MCF 10A (cell line): ENCODE measurements at regions not wholly inside any gene's neighbourhood (a gene's known extent, or its start where the extent isn't known, plus 50 kb on each side); places are given as distances from the start of the nearest gene placed in this dataset.

ENCODE experiments used
- BruUV-seq: library from RNA; stranded (reverse); fragments of 400-500 nt; replicated peaks from 2 replicates; lab custom pipeline; 2021; lab: Mats Ljungman, UMichigan
- CTCF ChIA-PET: fragments of 300-600 bp; sonication (Branson Sonifier 250); formaldehyde crosslinking; extraction: SDS; loops from one replicate; lab custom pipeline; 2021; ENCODE audit warnings: antibody characterized with exemption, inconsistent platforms; lab: Yijun Ruan, JAX
- POLR2A ChIA-PET: fragments of 300-600, 350-650 bp; sonication (Branson Sonifier 250); formaldehyde crosslinking; extraction: SDS; loops from one replicate; lab custom pipeline; 2020; ENCODE audit warnings: antibody characterized with exemption, inconsistent platforms; lab: Yijun Ruan, JAX
- DNase-seq: peaks from one replicate; pipeline ENCODE4 v3.0.0-alpha.2; 2018; ENCODE audit not compliant: unreplicated experiment
- H3K27ac Mint-ChIP-seq: one replicate; pipeline ENCODE4 v1.8.0; 2022; ENCODE audit warnings: mild to moderate bottlenecking, low read depth, mixed read lengths; ENCODE audit not compliant: unreplicated experiment
- H3K27me3 Mint-ChIP-seq: one replicate; pipeline ENCODE4 v1.8.0; 2022; ENCODE audit warnings: mixed read lengths; ENCODE audit not compliant: insufficient read depth, unreplicated experiment
- H3K36me3 Mint-ChIP-seq: one replicate; pipeline ENCODE4 v1.8.0; 2022; ENCODE audit warnings: mild to moderate bottlenecking, moderate library complexity, mixed read lengths; ENCODE audit not compliant: insufficient read depth, unreplicated experiment
- H3K4me1 Mint-ChIP-seq: one replicate; pipeline ENCODE4 v1.8.0; 2022; ENCODE audit warnings: mixed read lengths; ENCODE audit not compliant: insufficient read depth, unreplicated experiment
- H3K4me3 Mint-ChIP-seq: one replicate; pipeline ENCODE4 v1.8.0; 2022; ENCODE audit warnings: mild to moderate bottlenecking, moderate library complexity, mixed read lengths; ENCODE audit not compliant: unreplicated experiment
- H3K9me3 Mint-ChIP-seq: one replicate; pipeline ENCODE4 v1.8.0; 2022; ENCODE audit warnings: mixed read lengths; ENCODE audit not compliant: unreplicated experiment
- intact Hi-C: fragments of 100-400 bp; cut with micrococcal nuclease; formaldehyde crosslinking; loops from 2 replicates; pipeline ENCODE4 v1.14.1; 2022
- TF ChIP-seq, protein P1 (sequence below): fragments of 200-600 bp; IDR thresholded peaks from one replicate; pipeline ENCODE4 v1.8.0; 2022; ENCODE audit warnings: antibody characterized with exemption, mild to moderate bottlenecking; ENCODE audit not compliant: unreplicated experiment

DNA sequence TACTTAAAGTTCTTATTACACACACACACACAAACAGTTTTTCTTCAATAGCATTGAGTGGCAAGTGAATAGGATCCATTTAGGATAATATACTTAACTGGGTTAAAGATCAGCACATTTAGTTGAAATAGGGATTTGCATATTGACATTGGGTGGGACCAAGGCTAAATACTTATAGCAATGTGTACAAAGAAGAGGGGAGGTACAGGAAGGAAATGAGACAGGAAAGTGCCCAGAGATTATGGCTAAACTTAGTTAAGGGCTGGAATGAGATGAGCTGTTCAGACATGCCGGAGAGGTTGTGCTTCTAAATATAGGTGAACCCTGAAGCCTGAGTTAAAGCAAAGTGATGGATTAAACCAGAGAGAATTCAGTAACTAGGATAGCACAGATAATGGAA is 95.1 kb downstream of the LSMEM1 start:
- no peak for DNase-seq
- Mint-ChIP-seq H3K36me3 (no peaks in the 10 kb centered on the region), H3K27ac (no peak overlapping the region), H3K4me1 (peaks cover 14% of the 10 kb centered on the region), H3K27me3 (no peaks in the 10 kb centered on the region), H3K4me3 (no peak overlapping the region), H3K9me3 (no peaks in the 10 kb centered on the region)
- BruUV-seq, result no TSS peak
- ChIA-PET POLR2A (no interaction called here), CTCF (interaction anchor here (0.5 kb wide), 1 partner anchor 19 kb away, joined by 3 read pairs; no protein-coding TSS in a partner anchor)
- intact Hi-C loops, result no loop called here
- TF ChIP-seq, protein P1, sequence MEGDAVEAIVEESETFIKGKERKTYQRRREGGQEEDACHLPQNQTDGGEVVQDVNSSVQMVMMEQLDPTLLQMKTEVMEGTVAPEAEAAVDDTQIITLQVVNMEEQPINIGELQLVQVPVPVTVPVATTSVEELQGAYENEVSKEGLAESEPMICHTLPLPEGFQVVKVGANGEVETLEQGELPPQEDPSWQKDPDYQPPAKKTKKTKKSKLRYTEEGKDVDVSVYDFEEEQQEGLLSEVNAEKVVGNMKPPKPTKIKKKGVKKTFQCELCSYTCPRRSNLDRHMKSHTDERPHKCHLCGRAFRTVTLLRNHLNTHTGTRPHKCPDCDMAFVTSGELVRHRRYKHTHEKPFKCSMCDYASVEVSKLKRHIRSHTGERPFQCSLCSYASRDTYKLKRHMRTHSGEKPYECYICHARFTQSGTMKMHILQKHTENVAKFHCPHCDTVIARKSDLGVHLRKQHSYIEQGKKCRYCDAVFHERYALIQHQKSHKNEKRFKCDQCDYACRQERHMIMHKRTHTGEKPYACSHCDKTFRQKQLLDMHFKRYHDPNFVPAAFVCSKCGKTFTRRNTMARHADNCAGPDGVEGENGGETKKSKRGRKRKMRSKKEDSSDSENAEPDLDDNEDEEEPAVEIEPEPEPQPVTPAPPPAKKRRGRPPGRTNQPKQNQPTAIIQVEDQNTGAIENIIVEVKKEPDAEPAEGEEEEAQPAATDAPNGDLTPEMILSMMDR, result no peak

GRCh38 chr7:112579388-112579787 is 98.6 kb downstream of the LSMEM1 start:
- no peak for DNase-seq
- H3K36me3 Mint-ChIP-seq, result no peaks in the 10 kb centered on the region
- no peak overlapping the region for H3K27ac Mint-ChIP-seq
- H3K9me3 Mint-ChIP-seq, result no peaks in the 10 kb centered on the region
- peaks cover 12% of the 10 kb centered on the region for H3K4me1 Mint-ChIP-seq
- ChIA-PET CTCF (no interaction called here), POLR2A (no interaction called here)
- TF ChIP-seq, protein P1, result no peak
- intact Hi-C loops, result no loop called here
- BruUV-seq, result no TSS peak
- no peaks in the 10 kb centered on the region for H3K27me3 Mint-ChIP-seq
- no peak overlapping the region for H3K4me3 Mint-ChIP-seq

DNA sequence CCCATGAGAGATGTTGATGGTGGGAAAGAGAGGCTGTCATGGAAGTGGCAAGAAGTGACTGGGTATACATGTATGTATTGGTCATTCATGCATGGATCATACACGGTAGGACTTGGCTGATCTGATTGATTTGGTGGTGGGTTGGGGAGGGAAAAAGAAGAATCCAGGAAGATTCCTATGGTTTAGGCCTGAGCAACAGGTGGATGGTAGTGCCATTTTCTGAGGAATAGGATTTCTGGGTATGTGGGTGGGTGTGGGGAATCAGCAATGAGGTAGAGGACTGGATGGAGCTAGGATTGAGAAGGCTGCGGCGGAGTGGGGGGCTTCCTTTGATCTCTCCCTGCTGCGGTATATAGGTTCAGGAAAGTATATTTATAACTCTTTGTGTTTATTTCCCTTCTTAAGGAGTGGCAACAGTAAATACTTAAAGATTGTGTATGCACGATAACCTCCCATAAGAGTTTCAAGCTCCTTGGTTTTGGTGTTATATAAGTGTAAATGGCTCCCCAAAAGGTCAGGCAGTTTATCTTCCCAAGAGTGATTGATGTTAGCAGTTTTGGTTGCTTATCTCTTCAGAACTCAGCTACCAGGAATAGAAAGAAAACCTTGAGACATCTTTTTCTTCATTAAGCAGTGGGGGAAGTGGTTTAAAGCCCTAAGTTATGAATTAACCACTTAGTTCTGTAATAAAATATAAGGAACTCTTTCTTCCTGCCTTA is 100.1 kb downstream of the LSMEM1 start:
- CTCF ChIA-PET, result interaction anchor here (0.6 to 1.6 kb wide), 2 partner anchors 8 to 197 kb away, joined by 4 to 8 read pairs; no protein-coding TSS in a partner anchor
- TF ChIP-seq, protein P1, result no peak
- Mint-ChIP-seq H3K4me1 (peaks cover 11% of the 10 kb centered on the region), H3K4me3 (no peak overlapping the region), H3K9me3 (no peaks in the 10 kb centered on the region), H3K36me3 (no peaks in the 10 kb centered on the region), H3K27me3 (no peaks in the 10 kb centered on the region), H3K27ac (no peak overlapping the region)
- POLR2A ChIA-PET, result no interaction called here
- DNase-seq, result no peak
- BruUV-seq, result no TSS peak
- intact Hi-C loops, result no loop called here

- CTCF ChIA-PET, result interaction anchor here (0.6 to 1.6 kb wide), 2 partner anchors 9 to 196 kb away, joined by 4 to 8 read pairs; no protein-coding TSS in a partner anchor
- TF ChIP-seq, protein P1, result no peak
Observed at GRCh38 chr7:112581529-112581928, 100.7 kb downstream of the LSMEM1 start.

More at GRCh38 chr7:112581529-112581928, 100.7 kb downstream of the LSMEM1 start:
- Mint-ChIP-seq H3K27ac (no peak overlapping the region), H3K4me3 (no peak overlapping the region), H3K27me3 (no peaks in the 10 kb centered on the region), H3K4me1 (peaks cover 7% of the 10 kb centered on the region), H3K36me3 (no peaks in the 10 kb centered on the region), H3K9me3 (no peaks in the 10 kb centered on the region)
- BruUV-seq, result no TSS peak
- intact Hi-C loops, result no loop called here
- DNase-seq, result no peak
- POLR2A ChIA-PET, result interaction anchor here (0.5 to 1.3 kb wide), 2 partner anchors 8 to 10 kb away, joined by 3 to 9 read pairs; no protein-coding TSS in a partner anchor
